Activated B cell treated with CpG ODN at 0.5 μM for 24 hours (primary cell): ENCODE measurements at regions not wholly inside any gene's neighbourhood (a gene's known extent, or its start where the extent isn't known, plus 50 kb on each side); places are given as distances from the start of the nearest gene placed in this dataset.

Source experiments
- ATAC-seq: fragments of 200-7000 bp; cut with Tn5 transposase; one replicate; pipeline ENCODE4 v1.10.0; 2021; ENCODE audit warnings: low read depth, mild to moderate bottlenecking, moderate library complexity
- CTCF ChIA-PET: fragments of 350-600 bp; sonication (Branson Sonifier 250); formaldehyde crosslinking; loops from one replicate; lab custom pipeline; 2021; ENCODE audit warnings: antibody characterized with exemption; lab: Charles Lee
- POLR2A ChIA-PET: fragments of 350-600 bp; sonication (Branson Sonifier 250); formaldehyde crosslinking; loops from one replicate; lab custom pipeline; 2021; ENCODE audit warnings: antibody characterized with exemption; lab: Charles Lee
- DNase-seq: peaks from one replicate; pipeline ENCODE4 v3.0.0; 2022
- H3K27ac Mint-ChIP-seq: one replicate; pipeline ENCODE4 v1.8.0; 2020; ENCODE audit warnings: mixed read lengths
- H3K27me3 Mint-ChIP-seq: one replicate; pipeline ENCODE4 v1.8.0; 2021; ENCODE audit warnings: mixed read lengths
- H3K36me3 Mint-ChIP-seq: one replicate; pipeline ENCODE4 v1.8.0; 2021; ENCODE audit warnings: low read depth, mixed read lengths
- H3K4me1 Mint-ChIP-seq: one replicate; pipeline ENCODE4 v1.8.0; 2021; ENCODE audit warnings: mixed read lengths
- H3K4me3 Mint-ChIP-seq: one replicate; pipeline ENCODE4 v1.8.0; 2020; ENCODE audit warnings: mild to moderate bottlenecking, mixed read lengths
- H3K9me3 Mint-ChIP-seq: one replicate; pipeline ENCODE4 v1.8.0; 2020; ENCODE audit warnings: mixed read lengths
- CTCF ChIP-seq: fragments of 200-600 bp; IDR thresholded peaks from one replicate; pipeline ENCODE4 v1.8.0; 2022; ENCODE audit warnings: antibody characterized with exemption, mild to moderate bottlenecking
- intact Hi-C: fragments of 100-400 bp; cut with micrococcal nuclease; formaldehyde crosslinking; loops from one replicate; pipeline ENCODE4 v1.15.1; 2024

DNA sequence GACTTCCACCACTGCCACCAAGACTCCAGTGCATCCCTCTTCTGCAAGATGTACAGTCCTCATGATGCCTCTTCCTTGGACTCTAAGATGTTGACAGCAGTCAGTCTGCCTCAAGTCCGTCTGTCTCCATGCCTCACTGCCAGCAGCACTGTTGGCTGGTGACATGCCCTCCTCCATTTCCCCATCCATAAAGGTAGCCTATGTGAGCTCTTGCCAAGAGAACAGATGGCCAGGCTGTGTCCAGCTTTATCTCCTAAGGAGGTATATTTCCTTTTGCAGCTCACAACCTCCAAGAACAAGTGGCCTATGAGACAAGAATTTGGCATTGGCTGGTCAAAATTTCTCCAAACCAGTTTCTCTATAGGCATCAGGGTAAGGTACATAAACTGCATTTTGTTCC, 149.3 kb upstream of the HNRNPA3 start:
- ATAC-seq (no peak), DNase-seq (no peak)
- Mint-ChIP-seq H3K4me3 (no peak overlapping the region), H3K27me3 (peaks cover 2% of the 10 kb centered on the region), H3K9me3 (no peaks in the 10 kb centered on the region), H3K4me1 (no peaks in the 10 kb centered on the region), H3K36me3 (no peaks in the 10 kb centered on the region), H3K27ac (no peak overlapping the region)
- intact Hi-C loops: no loop called here
- TF ChIP-seq CTCF: no peak
- ChIA-PET CTCF (no interaction called here), POLR2A (no interaction called here)

GRCh38 chr2:177064422-177064821, 148.2 kb upstream of the HNRNPA3 start:
- peaks cover 4% of the 10 kb centered on the region for H3K27me3 Mint-ChIP-seq
- ATAC-seq (no peak), DNase-seq (no peak)
- H3K36me3 Mint-ChIP-seq: no peaks in the 10 kb centered on the region
- H3K4me1 Mint-ChIP-seq: no peaks in the 10 kb centered on the region
- TF ChIP-seq CTCF: no peak
- no peak overlapping the region for H3K27ac Mint-ChIP-seq
- no peaks in the 10 kb centered on the region for H3K9me3 Mint-ChIP-seq
- intact Hi-C loops: no loop called here
- POLR2A ChIA-PET: no interaction called here
- CTCF ChIA-PET: no interaction called here
- H3K4me3 Mint-ChIP-seq: no peak overlapping the region

DNA sequence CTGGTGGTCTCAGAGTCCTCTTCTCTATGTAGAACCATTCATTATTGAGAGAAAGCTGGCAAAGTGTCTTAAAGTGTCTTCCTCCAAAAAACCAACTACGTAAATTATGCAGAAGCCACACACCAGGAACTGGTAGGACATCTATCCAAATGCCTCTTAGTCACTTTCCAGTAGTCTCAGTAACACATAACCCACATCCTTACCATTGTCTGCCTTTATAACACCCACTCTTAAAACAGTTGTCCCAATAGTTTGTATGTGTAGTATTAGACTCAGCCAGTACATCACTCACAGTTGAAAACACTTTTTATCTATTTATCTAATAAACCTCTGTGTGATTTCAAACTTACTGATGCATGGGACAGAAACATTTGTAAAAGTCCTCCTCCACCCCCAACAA, 143.6 kb upstream of the HNRNPA3 start:
- no peaks in the 10 kb centered on the region for H3K9me3 Mint-ChIP-seq
- ChIA-PET CTCF (no interaction called here), POLR2A (no interaction called here)
- no peak overlapping the region for H3K27ac Mint-ChIP-seq
- no peak for ATAC-seq
- TF ChIP-seq CTCF: no peak
- H3K4me1 Mint-ChIP-seq: no peaks in the 10 kb centered on the region
- H3K4me3 Mint-ChIP-seq: no peak overlapping the region
- H3K36me3 Mint-ChIP-seq: no peaks in the 10 kb centered on the region
- DNase-seq: no peak
- H3K27me3 Mint-ChIP-seq: peaks cover 13% of the 10 kb centered on the region
- intact Hi-C loops: no loop called here

GRCh38 chr2:177072090-177072489, 140.5 kb upstream of the HNRNPA3 start:
- Mint-ChIP-seq H3K36me3 (no peaks in the 10 kb centered on the region), H3K4me1 (no peaks in the 10 kb centered on the region), H3K27ac (no peak overlapping the region), H3K4me3 (no peak overlapping the region), H3K27me3 (peaks cover 14% of the 10 kb centered on the region), H3K9me3 (no peaks in the 10 kb centered on the region)
- POLR2A ChIA-PET: no interaction called here
- no peak for ATAC-seq
- DNase-seq: no peak
- TF ChIP-seq CTCF: no peak
- intact Hi-C loops: no loop called here
- CTCF ChIA-PET: no interaction called here

DNA sequence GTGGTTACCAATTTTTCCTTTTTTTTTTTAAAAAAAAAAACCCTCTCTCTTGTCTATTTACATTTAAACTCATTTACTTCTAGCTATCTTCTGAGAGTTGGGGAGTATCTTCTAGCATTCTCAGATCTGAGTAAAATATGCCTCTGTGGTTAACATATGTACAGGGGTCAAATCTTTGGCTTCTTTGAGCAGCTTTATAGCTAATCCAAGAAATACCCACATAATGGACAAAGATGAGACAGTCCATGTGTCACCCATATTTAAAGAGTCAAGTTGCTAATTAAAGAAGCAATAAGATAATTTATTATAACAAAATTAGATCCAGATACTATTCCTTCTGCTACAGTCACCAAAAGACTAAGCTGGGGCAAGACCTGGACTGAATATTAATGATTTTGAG, 139.0 kb upstream of the HNRNPA3 start:
- DNase-seq (no peak), ATAC-seq (no peak)
- H3K27me3 Mint-ChIP-seq: peaks cover 12% of the 10 kb centered on the region
- POLR2A ChIA-PET: no interaction called here
- no peak overlapping the region for H3K4me3 Mint-ChIP-seq
- TF ChIP-seq CTCF: no peak
- CTCF ChIA-PET: no interaction called here
- no peaks in the 10 kb centered on the region for H3K9me3 Mint-ChIP-seq
- H3K4me1 Mint-ChIP-seq: no peaks in the 10 kb centered on the region
- H3K36me3 Mint-ChIP-seq: no peaks in the 10 kb centered on the region
- H3K27ac Mint-ChIP-seq: no peak overlapping the region
- intact Hi-C loops: no loop called here
